ENCODE measurements at regions not wholly inside any gene's neighbourhood (a gene's known extent, or its start where the extent isn't known, plus 50 kb on each side); places are given as distances from the start of the nearest gene placed in this dataset.

GRCh38 chr3:59249004-59249403, 199.2 kb upstream of the CFAP20DC start:
- Histone ChIP-seq H3K9me3 (replicated peaks; ENCODE audit: insufficient read depth, low read length) (no peaks in the 10 kb centered on the region), H3K4me2 (ENCODE audit: low read depth, low read length) (no peak overlapping the region), H3K4me1 (ENCODE audit: low read length) (no peaks in the 10 kb centered on the region), H4K20me1 (ENCODE audit: insufficient read depth, low read length) (no peaks in the 10 kb centered on the region), H3K27ac (ENCODE audit: low read length) (no peak overlapping the region), H3K36me3 (replicated peaks; ENCODE audit: insufficient read depth, low read length) (no peaks in the 10 kb centered on the region), H2AFZ (ENCODE audit: low read length) (no peak overlapping the region), H3K9ac (ENCODE audit: low read length) (no peak overlapping the region), H3F3A (ENCODE audit: insufficient read depth, low read length) (no peaks in the 10 kb centered on the region), H3K9me2 (replicated peaks; ENCODE audit: insufficient read depth, low read length) (no peaks in the 10 kb centered on the region), H3K4me3 (ENCODE audit: low read length) (no peak overlapping the region), H3K79me2 (ENCODE audit: low read length) (no peaks in the 10 kb centered on the region), H3K27me3 (replicated peaks; ENCODE audit: insufficient read depth, low read length) (no peaks in the 10 kb centered on the region)
- no peak for DNase-seq
- TF ChIP-seq CTCF (IDR thresholded peaks at IDR 0.05; ENCODE audit: low read length) = no peak
- TF ChIP-seq EZH2phosphoT487 (IDR thresholded peaks at IDR 0.05; ENCODE audit: low read length) = no peak
- no peak for TF ChIP-seq EZH2 (optimal IDR thresholded peaks at IDR 0.05; ENCODE audit: low read depth, low read length)

GRCh38 chr3:59247402-59247841, 197.6 kb upstream of the CFAP20DC start:
- Histone ChIP-seq H3K4me3 (ENCODE audit: low read length) (no peak overlapping the region), H3K9ac (ENCODE audit: low read length) (no peak overlapping the region)
- TF ChIP-seq CTCF (IDR thresholded peaks at IDR 0.05; ENCODE audit: low read length) = no peak
- no peak for TF ChIP-seq EZH2phosphoT487 (IDR thresholded peaks at IDR 0.05; ENCODE audit: low read length)
- TF ChIP-seq EZH2 (optimal IDR thresholded peaks at IDR 0.05; ENCODE audit: low read depth, low read length) = no peak

GRCh38 chr3:59246719-59247401, 197.0 kb upstream of the CFAP20DC start:
- Histone ChIP-seq H3K9me2 (replicated peaks; ENCODE audit: insufficient read depth, low read length) (no peaks in the 10 kb centered on the region), H3K9me3 (replicated peaks; ENCODE audit: insufficient read depth, low read length) (no peaks in the 10 kb centered on the region), H3K9ac (ENCODE audit: low read length) (no peak overlapping the region), H4K20me1 (ENCODE audit: insufficient read depth, low read length) (no peaks in the 10 kb centered on the region), H3K27me3 (replicated peaks; ENCODE audit: insufficient read depth, low read length) (no peaks in the 10 kb centered on the region), H3K27ac (ENCODE audit: low read length) (no peak overlapping the region), H3K4me2 (ENCODE audit: low read depth, low read length) (no peak overlapping the region), H2AFZ (ENCODE audit: low read length) (no peak overlapping the region), H3K4me3 (ENCODE audit: low read length) (no peak overlapping the region), H3K79me2 (ENCODE audit: low read length) (no peaks in the 10 kb centered on the region), H3K4me1 (ENCODE audit: low read length) (no peaks in the 10 kb centered on the region), H3K36me3 (replicated peaks; ENCODE audit: insufficient read depth, low read length) (no peaks in the 10 kb centered on the region), H3F3A (ENCODE audit: insufficient read depth, low read length) (no peaks in the 10 kb centered on the region)
- TF ChIP-seq EZH2phosphoT487 (IDR thresholded peaks at IDR 0.05; ENCODE audit: low read length) = no peak
- no peak for TF ChIP-seq EZH2 (optimal IDR thresholded peaks at IDR 0.05; ENCODE audit: low read depth, low read length)
- TF ChIP-seq CTCF (IDR thresholded peaks at IDR 0.05; ENCODE audit: low read length) = no peak
- DNase-seq = no peak

More at GRCh38 chr3:59247402-59247841, 197.6 kb upstream of the CFAP20DC start:
- Histone ChIP-seq H3K4me1 (ENCODE audit: low read length) (no peaks in the 10 kb centered on the region), H4K20me1 (ENCODE audit: insufficient read depth, low read length) (no peaks in the 10 kb centered on the region), H3K36me3 (replicated peaks; ENCODE audit: insufficient read depth, low read length) (no peaks in the 10 kb centered on the region), H3K27ac (ENCODE audit: low read length) (no peak overlapping the region), H3K9me3 (replicated peaks; ENCODE audit: insufficient read depth, low read length) (no peaks in the 10 kb centered on the region), H3K4me2 (ENCODE audit: low read depth, low read length) (no peak overlapping the region), H3K9me2 (replicated peaks; ENCODE audit: insufficient read depth, low read length) (no peaks in the 10 kb centered on the region), H3K27me3 (replicated peaks; ENCODE audit: insufficient read depth, low read length) (no peaks in the 10 kb centered on the region), H3K79me2 (ENCODE audit: low read length) (no peaks in the 10 kb centered on the region), H3F3A (ENCODE audit: insufficient read depth, low read length) (no peaks in the 10 kb centered on the region), H2AFZ (ENCODE audit: low read length) (no peak overlapping the region)
- DNase-seq = no peak

All from MM.1S (cell line).